Activated naive CD4-positive, alpha-beta T cell treated with anti-CD3 and anti-CD28 coated beads, Interleukin-2, amount 50 U/mL, for 72 hours (primary cell): ENCODE measurements at regions not wholly inside any gene's neighbourhood (a gene's known extent, or its start where the extent isn't known, plus 50 kb on each side); places are given as distances from the start of the nearest gene placed in this dataset.
"Not testable (repeated sequence)": the region's sequence is repeated elsewhere in the genome, so short reads cannot be mapped to it uniquely, and the experiment has no call there.

Experiments
- ATAC-seq, 2 donors: fragments of 150-1000 bp; cut with Tn5 transposase; 2 replicates each; pipeline ENCODE4 v1.10.0; 2021; ENCODE audit warnings: mild to moderate bottlenecking in 2 of 2, moderate library complexity in 2 of 2
- DNase-seq, 2 donors: peaks; one replicate each; pipeline ENCODE4 v3.0.0; 2021 to 2022; ENCODE audit warnings: low spot score in 2 of 2
- H3K27ac Mint-ChIP-seq, 2 donors: one replicate each; pipeline ENCODE4 v1.8.0; 2022; ENCODE audit warnings: mild to moderate bottlenecking in 2 of 2, mixed read lengths in 2 of 2
- H3K36me3 Mint-ChIP-seq, 2 donors: one replicate each; pipeline ENCODE4 v1.8.0; 2022; ENCODE audit warnings: mixed read lengths in 2 of 2
- H3K9me3 Mint-ChIP-seq, 2 donors: one replicate each; pipeline ENCODE4 v1.8.0; 2022; ENCODE audit warnings: mixed read lengths in 2 of 2

DNA sequence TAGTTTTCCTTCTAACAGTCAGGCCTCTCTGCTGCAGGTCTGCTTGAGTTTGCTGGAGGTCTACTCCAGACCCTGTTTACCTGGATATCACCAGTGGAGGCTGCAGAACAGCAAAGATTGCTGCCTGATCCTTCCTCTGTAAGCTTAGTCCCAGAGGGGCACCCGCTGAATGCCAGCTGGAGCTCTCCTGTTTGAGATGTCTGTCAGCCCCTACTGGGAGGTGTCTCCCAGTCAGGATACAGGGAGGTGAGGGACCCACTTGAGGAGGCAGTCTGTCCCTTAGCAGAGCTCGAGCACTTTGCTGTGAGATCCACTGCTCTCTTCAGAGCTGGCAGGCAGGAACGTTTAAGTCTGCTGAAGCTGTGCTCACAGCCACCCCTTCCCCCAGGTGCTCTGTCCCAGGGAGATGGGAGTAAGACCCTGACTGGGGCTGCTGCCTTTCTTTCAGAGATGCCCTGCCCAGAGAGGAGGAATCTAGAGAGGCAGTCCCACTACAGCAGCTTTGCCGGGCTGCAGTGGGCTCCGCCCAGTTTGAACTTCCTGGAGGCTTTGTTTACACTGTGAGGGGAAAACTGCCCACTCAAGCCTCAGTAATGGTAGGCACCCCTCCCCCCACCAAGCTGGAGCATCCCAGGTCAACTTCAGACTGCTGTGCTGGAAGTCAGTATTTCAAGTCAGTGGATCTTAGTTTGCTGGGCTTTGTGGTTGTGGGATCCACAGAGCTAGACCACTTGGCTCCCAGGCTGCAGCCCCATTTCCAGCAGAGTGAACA is 163.1 kb upstream of the WDFY3 start:
- not testable (repeated sequence) for ATAC-seq, H3K36me3 Mint-ChIP-seq, H3K27ac Mint-ChIP-seq, DNase-seq
- H3K9me3 Mint-ChIP-seq = peaks cover 6 to 13% of the 10 kb centered on the region in 2 donors

DNA sequence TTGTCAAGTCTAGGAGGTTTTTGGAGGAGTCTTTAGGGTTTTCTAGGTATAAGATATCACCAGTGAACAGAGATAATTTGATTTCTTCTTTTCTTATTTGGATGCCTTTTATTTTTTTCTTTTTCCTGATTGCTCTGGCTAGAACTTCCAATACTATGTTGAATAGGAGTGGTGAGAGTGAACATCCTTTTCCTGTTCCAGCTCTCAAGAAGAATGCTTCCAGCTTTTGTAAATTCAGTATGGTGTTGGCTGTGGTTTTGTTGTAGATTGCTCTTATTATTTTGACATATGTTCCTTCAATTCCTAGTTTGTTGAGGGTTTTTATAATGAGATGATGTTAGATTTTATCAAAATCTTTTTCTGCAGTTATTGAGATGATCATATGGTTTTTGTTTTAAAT is 165.6 kb upstream of the WDFY3 start:
- no peak overlapping the region for H3K27ac Mint-ChIP-seq
- no peak for ATAC-seq

DNA sequence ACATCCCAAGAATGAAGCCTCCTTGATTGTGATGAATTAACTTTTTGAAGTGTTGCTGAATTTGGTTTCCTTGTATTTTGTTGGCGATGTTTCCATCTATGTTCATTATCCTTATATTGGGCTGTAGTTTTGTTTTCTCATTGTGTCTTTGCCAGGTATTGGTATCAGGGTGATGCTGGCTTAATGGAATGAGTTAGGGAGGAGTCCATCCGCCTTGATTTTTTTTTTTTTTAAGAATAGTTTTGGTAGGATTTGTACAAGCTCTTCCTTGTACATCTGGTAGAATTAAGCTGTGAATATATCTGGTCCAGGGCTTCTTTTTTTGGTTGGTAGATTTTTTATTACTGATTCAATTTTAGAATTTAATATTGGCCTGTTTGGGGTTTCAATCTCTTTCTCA is 166.1 kb upstream of the WDFY3 start:
- Mint-ChIP-seq H3K27ac (no peak overlapping the region), H3K36me3 (no peaks in the 10 kb centered on the region), H3K9me3 (peaks cover 10 to 13% of the 10 kb centered on the region in 2 donors)
- DNase-seq = no peak
- ATAC-seq = no peak

More for the DNA sequence above, 165.6 kb upstream of the WDFY3 start:
- peaks cover 10 to 13% of the 10 kb centered on the region in 2 donors for H3K9me3 Mint-ChIP-seq
- H3K36me3 Mint-ChIP-seq = no peaks in the 10 kb centered on the region
- DNase-seq = no peak

DNA sequence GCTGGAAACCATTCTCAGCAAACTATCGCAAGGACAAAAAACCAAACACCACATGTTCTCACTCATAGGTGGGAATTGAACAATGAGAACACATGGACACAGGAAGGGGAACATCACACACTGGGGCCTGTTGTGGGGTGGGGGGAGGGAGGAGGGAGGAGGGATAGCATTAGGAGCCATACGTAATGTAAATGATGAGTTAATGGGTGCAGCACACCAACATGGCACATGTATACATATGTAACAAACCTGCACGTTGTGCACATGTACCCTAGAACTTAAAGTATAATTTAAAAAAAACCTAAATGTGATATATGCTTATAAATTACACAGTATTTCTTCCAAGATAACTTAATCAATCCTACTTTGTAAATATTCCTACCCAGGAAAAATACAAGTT is 173.3 kb upstream of the WDFY3 start:
- H3K9me3 Mint-ChIP-seq, H3K27ac Mint-ChIP-seq, H3K36me3 Mint-ChIP-seq, ATAC-seq, DNase-seq: not testable (repeated sequence)

DNA sequence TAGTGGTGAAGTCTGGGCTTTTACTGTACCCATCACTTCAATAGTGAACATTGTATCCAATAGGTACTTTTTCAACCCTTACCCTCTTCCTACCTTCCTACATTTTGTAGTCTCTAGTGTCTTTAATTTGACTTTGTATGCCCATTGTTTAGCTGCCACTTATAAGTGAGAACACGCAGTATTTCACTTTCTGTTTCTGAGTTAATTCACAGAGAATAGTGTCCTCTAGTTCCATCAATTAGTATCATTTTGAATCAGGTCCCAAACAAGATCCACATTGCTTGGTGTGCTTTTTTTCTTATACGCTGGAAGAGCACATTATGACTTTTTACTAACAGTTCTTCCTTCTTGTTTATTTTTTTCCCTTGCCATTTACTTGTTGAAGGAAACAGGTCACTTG is 176.0 kb upstream of the WDFY3 start:
- no peaks in the 10 kb centered on the region for H3K36me3 Mint-ChIP-seq
- no peaks in the 10 kb centered on the region for H3K9me3 Mint-ChIP-seq

DNA sequence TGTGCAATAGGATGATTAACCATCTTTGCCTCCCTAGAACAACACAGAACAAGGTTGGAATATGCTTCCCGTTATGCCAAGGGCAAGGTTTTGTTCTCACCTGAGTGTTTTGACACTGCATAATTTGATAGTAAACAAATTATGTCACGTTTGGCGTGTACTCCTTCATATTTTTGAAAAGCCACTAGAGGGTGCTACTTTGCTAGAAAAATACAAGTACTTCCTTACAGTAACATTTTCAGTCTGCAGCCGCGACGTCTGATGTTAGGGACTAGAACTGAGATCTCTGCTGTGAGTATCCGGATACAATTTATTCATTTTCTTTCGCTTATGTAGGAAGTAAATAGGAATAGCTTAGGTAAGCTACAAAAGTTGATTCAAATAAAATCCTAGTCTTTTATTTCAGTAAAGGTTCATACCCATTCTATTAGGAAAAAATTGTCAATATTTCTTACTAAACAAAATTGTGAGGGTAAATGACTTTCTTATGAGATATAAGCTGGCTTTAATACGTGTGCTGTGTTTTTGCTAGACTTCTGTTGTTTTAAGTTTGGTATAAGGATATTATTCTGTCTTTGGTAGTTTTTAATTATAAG is 181.1 kb upstream of the WDFY3 start:
- Mint-ChIP-seq H3K36me3 (no peaks in the 10 kb centered on the region), H3K9me3 (peaks cover 0 to under 1% of the 10 kb centered on the region in 2 donors), H3K27ac (no peak overlapping the region)
- no peak for DNase-seq
- ATAC-seq = peak in 1 of 2 donors; percentile 58

More for the DNA sequence above, 176.0 kb upstream of the WDFY3 start:
- DNase-seq = no peak
- H3K27ac Mint-ChIP-seq = no peak overlapping the region
- no peak for ATAC-seq

DNA sequence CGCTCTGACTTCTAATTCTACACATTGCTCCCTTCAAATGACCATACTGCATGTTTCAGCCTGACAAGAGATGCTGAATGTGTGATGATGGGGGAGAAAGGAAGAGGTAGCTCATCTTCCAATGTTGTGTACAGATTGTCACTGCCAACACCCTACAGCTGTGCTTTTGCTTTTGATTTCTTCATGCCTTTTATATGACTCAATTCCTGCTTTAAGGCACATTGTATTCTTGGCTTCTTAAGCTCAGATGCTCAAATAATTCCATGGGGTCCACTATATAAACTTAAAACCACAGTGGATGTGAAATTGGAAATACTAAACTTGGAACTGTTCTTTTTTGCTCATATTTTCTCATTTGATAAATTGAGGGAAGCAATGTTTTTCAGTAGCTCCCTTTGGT is 183.2 kb upstream of the WDFY3 start:
- peaks cover 0 to 4% of the 10 kb centered on the region in 2 donors for H3K9me3 Mint-ChIP-seq
- no peak for ATAC-seq
- no peak for DNase-seq
- no peaks in the 10 kb centered on the region for H3K36me3 Mint-ChIP-seq
- H3K27ac Mint-ChIP-seq = no peak overlapping the region

DNA sequence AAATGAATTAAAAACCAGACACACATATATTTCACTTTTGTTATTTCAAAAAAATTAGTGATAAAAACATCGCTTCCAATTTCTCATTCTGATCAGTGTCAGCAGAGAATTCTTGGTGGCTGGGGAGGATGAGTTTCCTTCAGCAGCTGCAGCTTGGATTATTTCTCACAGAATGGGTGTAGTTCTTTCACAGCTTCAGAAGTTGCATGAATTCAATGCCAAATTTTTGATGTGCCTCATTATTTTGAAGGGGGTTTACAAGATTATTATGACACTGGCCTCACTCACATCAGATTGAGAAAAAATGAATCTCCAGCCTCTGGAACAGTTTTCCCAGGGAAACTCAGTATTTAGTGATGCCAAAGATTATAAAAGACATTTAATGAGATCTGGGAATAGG is 184.9 kb upstream of the WDFY3 start:
- ATAC-seq (no peak), DNase-seq (no peak)
- H3K36me3 Mint-ChIP-seq = no peaks in the 10 kb centered on the region
- no peak overlapping the region for H3K27ac Mint-ChIP-seq
- H3K9me3 Mint-ChIP-seq = peaks cover 0 to 10% of the 10 kb centered on the region in 2 donors

DNA sequence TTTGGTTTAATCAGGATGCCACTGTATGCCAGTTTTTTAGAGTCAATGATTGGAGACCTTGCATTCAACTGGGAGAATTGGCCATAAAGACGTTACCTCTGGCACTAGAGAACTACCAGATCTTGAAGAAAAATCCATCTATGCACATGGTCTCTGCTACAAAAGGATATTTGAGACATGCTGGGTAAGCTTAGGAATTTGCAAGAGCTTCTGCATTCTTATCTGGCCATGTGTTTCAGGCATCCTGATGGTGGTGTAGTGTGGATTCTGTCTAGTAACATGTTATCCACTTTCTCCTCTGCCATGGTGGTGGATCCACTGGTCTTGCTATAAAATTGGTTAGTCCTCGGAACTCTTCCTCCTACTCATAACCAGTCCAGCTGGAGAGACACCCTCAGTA is 185.3 kb upstream of the WDFY3 start:
- peaks cover 0 to 10% of the 10 kb centered on the region in 2 donors for H3K9me3 Mint-ChIP-seq

DNA sequence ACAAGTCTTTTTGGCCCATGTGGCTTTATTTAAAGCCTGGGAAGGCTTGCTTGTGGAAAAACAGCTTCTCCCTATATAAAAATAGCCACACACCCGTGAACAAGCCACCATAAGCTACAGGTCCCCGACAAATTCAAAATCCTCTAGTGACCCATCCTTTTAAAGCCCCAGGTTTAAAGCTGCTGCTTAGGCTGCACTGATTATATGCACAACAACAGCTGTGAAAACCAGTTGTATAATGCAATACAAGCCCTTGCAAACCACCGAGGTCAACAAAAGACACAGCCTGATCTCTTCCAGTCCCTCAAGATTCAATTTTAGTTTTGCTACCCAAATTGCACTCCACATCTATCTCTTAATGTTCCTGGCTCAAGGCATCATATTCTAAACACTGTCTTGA is 186.0 kb upstream of the WDFY3 start:
- Mint-ChIP-seq H3K36me3 (no peaks in the 10 kb centered on the region), H3K9me3 (peaks cover 0 to 10% of the 10 kb centered on the region in 2 donors), H3K27ac (no peak overlapping the region)
- no peak for DNase-seq
- ATAC-seq = no peak

More for the DNA sequence above, 185.3 kb upstream of the WDFY3 start:
- DNase-seq (no peak), ATAC-seq (no peak)
- Mint-ChIP-seq H3K27ac (no peak overlapping the region), H3K36me3 (no peaks in the 10 kb centered on the region)

DNA sequence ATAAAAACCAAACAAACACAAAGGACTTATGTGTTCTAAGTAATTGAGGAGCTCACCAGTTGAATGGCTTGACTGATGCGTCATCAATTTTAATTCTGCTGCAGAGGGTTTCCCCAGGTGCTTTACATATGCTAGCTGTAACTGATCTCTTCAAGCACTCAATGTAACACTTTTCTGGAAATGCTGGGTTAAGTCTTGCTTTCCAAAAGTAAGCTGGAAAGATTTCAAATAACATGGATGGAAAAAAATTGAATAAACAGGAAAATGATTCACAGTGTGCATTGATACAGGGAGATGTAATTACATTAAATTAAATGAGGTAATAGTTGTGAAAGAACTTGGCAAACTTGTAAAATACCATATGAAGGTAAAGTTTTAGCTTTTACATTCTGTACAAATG is 186.7 kb upstream of the WDFY3 start:
- ATAC-seq (no peak), DNase-seq (no peak)
- Mint-ChIP-seq H3K27ac (no peak overlapping the region), H3K9me3 (peaks cover 0 to 10% of the 10 kb centered on the region in 2 donors), H3K36me3 (no peaks in the 10 kb centered on the region)

DNA sequence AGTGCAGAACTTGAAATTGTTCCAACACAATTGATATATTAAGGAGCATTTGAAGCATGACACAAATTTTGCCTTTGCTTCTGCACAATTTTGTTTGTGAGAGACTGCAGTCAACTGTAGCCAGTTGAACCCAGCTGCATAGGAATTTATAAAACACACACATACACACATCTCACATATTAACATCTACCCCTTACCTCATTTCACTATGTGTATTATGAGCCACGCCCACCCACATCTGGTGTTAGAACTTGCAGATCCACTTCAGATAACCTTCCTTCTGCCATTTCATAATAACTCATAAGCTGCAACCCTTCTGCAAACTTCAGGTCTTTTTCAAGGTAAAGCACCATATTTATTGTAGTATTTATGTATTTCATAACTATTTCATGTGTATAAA is 188.1 kb upstream of the WDFY3 start:
- DNase-seq (no peak), ATAC-seq (no peak)
- peaks cover 0 to 10% of the 10 kb centered on the region in 2 donors for H3K9me3 Mint-ChIP-seq

DNA sequence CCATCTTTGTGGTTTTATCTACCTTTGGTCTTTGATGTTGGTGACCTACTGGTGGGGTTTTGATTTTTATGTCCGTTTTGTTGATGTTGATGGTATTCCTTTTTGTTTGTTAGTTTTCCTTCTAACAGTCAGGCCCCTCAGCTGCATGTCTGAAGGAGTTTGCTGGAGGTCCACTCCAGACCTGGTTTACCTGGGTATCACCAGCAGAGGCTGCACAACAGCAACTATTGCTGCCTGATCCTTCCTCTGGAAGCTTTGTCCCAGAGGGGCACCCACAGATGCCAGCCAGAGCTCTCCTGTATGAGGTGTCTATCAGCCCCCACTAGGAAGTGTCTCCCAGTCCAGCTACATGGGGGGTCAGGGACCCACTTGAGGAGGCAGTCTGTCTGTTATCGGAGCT is 199.3 kb upstream of the WDFY3 start:
- Mint-ChIP-seq H3K27ac (no peak overlapping the region), H3K36me3 (peaks cover 0 to 10% of the 10 kb centered on the region in 2 donors), H3K9me3 (peaks cover 18 to 27% of the 10 kb centered on the region in 2 donors)
- DNase-seq (no peak), ATAC-seq (no peak)

More for the DNA sequence above, 188.1 kb upstream of the WDFY3 start:
- H3K27ac Mint-ChIP-seq = no peak overlapping the region
- no peaks in the 10 kb centered on the region for H3K36me3 Mint-ChIP-seq

DNA sequence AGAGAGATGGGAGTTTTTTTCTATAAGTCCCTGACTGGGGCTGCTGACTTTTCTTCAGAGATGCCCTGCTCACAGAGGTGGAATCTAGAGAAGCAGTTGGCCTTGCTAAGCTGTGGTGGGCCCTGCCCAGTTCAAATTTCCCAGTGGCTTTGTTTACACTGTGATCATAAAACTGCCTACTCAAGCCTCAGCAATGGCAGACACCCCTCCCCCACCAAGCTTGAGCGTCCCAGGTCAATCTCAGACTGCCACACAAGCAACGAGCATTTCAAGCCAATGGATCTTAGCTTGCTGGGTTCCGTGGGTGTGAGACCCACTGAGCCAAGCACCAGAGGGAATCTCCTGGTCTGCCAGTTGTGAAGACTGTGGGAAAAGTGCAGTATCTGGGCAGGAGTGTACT is 199.8 kb upstream of the WDFY3 start:
- ATAC-seq = no peak
- no peak for DNase-seq
- Mint-ChIP-seq H3K27ac (no peak overlapping the region), H3K36me3 (peaks cover 0 to 10% of the 10 kb centered on the region in 2 donors), H3K9me3 (peaks cover 18 to 27% of the 10 kb centered on the region in 2 donors)

DNA sequence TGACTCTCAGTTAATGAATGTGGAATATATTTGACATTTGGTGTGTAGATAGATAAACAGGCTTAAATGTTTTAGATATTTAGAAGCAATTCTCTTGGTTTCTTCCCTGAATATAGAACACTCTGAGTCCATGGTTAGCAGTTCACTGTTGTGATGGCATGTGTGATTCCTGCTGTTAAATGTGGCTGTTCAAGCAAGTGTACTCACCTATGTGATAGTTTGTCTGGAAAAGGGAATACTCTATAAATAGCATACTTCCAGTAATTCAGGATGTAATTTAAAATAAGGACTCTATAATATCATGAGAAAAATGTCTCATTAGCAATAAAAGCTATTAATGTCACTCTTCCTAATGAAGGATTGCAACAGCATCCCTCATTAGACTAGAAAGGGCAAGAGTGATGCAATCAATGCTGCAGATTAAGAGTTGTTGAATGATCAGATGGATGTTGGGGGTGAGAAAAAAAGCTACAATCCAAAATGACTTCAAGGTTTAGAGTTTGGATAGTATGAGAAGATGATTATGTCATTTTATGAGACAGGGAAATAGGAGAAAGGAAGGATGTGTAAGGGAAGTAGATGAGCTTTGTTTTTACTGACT is 201.8 kb upstream of the WDFY3 start:
- H3K27ac Mint-ChIP-seq = no peak overlapping the region
- peaks cover 13 to 23% of the 10 kb centered on the region in 2 donors for H3K9me3 Mint-ChIP-seq
- H3K36me3 Mint-ChIP-seq = peaks cover 0 to 10% of the 10 kb centered on the region in 2 donors
- no peak for DNase-seq
- ATAC-seq = no peak

DNA sequence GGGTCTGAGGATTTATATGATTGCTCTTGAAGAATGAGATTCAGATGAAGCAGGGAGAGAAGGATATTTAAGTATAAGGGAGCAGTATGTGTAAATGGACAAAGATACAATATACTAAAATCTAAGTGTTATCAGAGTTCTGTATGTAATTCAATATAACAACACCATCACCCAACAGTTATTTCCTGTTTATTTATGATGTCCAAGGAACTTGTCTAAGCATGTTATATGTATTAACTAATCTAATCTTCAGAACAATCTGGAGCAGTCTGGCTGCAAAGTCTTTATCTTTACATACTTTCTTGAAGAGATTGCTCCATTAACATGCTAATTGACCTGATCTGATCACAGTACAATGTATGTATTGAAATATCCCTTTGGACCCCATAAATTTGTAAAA is 203.8 kb upstream of the WDFY3 start:
- Mint-ChIP-seq H3K9me3 (peaks cover 9 to 27% of the 10 kb centered on the region in 2 donors), H3K36me3 (peaks cover 0 to 10% of the 10 kb centered on the region in 2 donors), H3K27ac (no peak overlapping the region)
- DNase-seq (no peak), ATAC-seq (no peak)

DNA sequence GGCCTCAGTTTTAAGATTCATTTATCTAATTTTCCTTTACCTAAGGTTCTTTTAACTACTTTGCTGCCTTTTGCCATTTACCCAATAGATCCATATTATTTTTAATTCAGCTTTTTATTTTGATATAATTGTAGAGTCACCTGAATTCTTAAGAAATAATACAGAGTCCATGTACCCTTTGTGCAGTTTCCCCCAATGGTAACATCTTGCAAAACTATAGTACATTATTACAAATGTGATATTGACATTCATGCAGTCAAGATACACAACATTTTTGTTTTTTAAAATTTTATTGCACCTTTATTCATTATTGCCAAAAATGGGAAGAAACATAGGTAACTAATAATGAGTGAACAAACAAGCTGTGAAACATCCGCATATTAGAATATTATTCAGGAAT is 208.7 kb upstream of the WDFY3 start:
- H3K27ac Mint-ChIP-seq = no peak overlapping the region
- peaks cover under 1 to 15% of the 10 kb centered on the region in 2 donors for H3K9me3 Mint-ChIP-seq
- ATAC-seq (no peak), DNase-seq (no peak)
- H3K36me3 Mint-ChIP-seq = no peaks in the 10 kb centered on the region
